Stromal cell of bone marrow (primary cell): ENCODE measurements at regions not wholly inside any gene's neighbourhood (a gene's known extent, or its start where the extent isn't known, plus 50 kb on each side); places are given as distances from the start of the nearest gene placed in this dataset.
"Not testable (repeated sequence)": the region's sequence is repeated elsewhere in the genome, so short reads cannot be mapped to it uniquely, and the experiment has no call there.

Experiments
- DNase-seq: peaks from one replicate; pipeline ENCODE4 v3.0.0-alpha.2; 2012; ENCODE audit warnings: low read depth

- no peak for DNase-seq
These were observed 716.4 kb downstream of the AMY1C start for GRCh38 chr1:104466068-104466467.

GRCh38 chr1:104467590-104467989 lies 717.9 kb downstream of the AMY1C start:
- DNase-seq: no peak

DNA sequence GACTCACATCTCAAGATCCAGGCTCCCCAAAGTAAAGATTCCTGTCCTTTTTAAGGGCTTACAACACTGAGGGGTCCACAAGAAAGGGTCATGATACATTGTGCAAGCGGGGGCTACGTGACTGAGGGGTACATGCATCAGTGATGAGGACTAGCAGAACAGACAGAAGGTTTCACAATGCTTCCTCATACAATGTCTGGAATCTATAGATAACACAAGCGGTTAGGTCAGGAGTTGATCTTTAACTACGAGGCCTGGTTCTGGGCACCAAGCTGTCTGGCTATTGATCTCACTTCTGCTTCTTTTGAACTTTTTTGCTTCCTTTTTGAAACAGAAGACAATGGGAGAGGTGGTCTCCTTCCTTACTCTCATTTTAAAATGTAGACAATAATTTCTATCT lies 718.6 kb downstream of the AMY1C start:
- DNase-seq: no peak

- DNase-seq: no peak
These were observed 726.4 kb downstream of the AMY1C start for GRCh38 chr1:104476126-104476525.

GRCh38 chr1:104488296-104489015 lies 738.8 kb downstream of the AMY1C start:
- DNase-seq: no peak

DNA sequence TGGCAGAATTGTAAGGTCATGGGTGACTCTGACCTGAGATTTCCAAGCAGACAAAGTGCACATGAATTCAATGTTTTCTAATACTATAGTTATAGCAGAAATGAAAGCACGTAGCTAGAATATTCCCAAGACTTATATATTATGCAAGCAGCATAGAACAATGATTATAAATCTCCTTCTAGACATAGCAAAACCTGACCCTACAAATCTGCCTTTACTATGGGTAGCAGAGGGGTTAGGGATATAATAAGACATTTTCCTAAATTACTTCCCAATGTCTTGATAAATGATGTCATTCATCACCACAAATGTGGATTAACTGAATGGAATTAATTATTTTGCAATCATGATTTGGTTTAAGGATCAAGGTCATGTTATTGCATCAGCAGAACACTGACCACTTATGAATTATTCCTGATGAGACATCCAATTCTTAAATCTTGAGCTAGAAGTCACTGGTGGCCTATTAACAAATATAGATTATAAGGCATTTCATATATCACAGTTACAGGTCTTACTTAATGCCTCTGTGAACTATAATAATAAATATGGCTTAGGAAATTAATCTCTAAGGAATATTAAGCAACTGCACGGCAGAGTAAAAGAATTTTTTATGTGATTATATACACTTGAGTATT lies 776.6 kb downstream of the AMY1C start:
- no peak for DNase-seq

- DNase-seq: no peak
These were observed 782.3 kb downstream of the AMY1C start for GRCh38 chr1:104531990-104532389.

- DNase-seq: no peak
These were observed 824.9 kb downstream of the AMY1C start for GRCh38 chr1:104574620-104575019.

DNA sequence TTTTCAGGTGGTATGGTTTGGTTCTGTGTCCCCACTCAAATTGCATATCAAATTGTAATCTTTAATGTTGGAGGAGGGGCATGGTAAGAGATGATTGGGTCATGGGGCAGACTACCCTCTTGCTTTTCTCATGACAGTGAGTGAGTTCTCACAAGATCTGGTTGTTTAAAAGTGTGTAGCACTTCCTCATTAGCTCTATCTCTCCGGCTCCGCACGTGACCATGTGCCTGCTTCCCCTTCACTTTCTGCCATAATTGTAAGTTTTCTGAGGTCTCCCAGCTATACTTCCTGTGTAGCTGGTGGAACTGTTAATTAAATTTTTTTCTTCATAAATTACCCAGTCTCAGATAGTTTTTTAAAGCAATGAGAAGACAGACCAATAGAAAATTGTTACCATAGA lies 843.2 kb downstream of the AMY1C start:
- no peak for DNase-seq

DNA sequence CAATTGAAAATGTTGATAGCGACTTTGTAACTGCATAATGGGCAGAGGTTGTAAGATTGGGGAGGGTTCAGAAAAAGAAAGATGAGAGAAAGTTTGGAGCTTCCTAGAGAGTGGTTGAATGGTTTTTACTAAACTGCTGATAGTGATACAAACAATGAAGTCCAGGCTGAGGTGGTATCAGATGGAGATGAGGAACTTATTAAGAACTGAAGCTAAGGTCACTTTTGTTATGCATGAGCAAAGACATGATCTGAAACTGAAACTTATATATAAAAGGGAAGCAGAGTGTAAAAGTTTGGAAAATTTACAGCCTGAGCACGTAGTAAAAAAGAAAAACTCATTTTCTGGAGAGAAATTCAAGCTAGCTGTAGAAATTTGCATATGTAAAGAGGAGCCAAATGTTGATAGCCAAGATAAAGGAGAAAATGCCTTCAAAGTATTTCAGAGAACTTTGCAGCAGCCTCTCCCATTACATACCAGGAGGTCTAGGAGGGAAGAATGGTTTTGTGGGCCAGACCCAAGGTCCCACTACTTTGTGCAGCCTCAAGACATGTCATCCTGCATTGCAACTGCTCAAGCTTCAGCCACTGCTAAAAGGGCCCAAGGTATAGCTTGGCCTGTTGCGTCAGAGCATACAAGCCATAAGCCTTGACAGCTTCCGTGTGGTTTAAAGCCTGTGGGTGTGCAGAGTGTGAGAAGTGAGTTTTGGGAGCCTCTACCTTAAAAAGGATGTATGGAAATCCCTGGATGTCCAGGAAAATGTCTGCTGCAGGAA lies 843.9 kb downstream of the AMY1C start:
- DNase-seq: no peak

DNA sequence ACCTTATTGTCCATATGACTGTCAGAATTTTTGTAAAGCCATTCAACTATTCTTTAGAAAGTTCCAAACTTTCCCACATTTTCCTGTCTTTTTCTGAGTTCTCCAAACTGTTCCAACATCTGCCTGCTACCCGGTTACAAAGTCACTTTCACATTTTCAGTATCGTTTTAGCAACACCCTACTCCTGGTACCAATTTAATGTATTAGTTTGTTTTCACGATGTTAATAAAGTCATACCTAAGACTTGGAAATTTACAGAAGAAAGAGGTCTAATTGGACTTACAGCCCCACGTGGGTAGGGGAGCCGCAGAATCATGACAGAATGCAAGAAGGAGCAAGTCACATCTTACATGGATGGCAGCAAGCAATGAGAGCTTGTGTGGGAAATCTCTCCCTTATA lies 867.8 kb downstream of the AMY1C start:
- no peak for DNase-seq

DNA sequence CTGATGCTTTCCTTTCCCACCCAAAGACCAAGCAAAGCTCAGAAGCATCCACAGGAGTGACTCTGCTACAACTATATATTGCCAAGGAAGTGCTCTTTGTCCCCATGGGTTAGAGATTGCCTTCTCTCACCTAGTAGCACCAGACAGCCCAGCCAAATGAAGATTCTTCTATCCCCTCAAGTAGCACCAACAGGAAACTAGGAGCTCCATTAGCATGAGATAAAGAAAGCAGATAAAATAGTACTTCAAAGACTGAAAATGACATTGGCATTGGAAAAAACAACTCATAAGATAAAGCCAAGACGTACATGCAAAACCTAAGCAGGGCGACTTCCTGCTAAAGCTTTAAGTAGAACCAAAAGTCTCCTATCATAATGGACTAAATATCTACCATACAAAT lies 871.5 kb downstream of the AMY1C start:
- no peak for DNase-seq

DNA sequence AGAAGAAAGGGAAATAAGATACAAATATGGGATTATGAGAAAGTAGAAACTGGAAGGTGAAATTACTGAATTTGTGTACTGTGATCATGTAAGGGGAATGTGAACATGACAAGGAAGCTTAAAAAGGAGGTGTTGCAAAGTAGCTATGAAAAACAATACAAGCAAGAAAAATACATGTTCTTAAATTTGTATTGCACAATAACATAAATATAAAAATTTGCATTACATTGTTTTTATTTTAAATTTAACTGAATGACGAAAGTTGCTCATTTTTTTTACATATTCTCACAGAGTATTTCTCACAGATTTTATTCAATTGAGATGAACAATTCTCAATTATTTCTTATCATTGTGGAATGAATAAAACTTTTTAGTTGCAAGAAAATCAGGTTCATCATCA lies 874.8 kb downstream of the AMY1C start:
- DNase-seq: no peak

- no peak for DNase-seq
These were observed 879.9 kb downstream of the AMY1C start for GRCh38 chr1:104629589-104629988.

GRCh38 chr1:104630567-104631149 lies 881.0 kb downstream of the AMY1C start:
- DNase-seq: no peak

- no peak for DNase-seq
These were observed 886.9 kb downstream of the AMY1C start for GRCh38 chr1:104636581-104636980.

DNA sequence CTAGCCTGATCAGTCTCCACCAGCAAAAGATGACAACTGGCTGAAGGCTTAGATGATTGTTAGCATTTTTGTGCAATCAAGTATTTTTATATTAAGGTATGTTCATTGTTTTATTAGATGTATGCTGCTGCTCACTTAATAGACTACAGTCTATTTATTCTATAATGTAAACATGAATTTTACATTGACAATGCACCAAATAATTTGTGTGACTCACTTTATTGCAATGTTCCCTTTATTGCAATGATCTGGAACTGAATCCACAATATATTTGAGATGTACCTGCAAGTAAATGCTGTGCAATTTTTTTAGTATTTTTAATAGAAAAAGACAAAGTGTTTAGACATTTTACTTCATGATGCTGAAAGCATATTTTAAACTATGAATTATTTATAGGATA lies 896.5 kb downstream of the AMY1C start:
- DNase-seq: no peak

DNA sequence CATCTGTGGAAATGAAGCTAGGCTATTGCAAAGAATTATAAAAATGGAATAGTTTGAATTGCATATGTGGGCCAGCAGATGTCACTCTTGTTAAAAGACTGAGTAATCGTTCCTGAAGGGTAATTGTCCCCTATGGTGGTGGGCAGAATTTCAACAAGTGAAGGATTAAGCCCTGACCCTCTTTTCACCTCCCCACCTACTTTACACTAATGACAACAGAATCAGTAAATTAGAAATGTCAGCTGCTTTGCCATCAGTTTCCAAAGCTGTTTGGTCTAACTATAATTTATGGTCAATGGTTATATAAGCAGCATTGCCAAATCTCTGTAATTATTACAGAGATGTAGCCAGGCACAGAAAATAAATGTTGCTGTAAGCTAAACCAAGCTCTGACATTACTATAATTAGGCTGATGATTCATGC lies 898.6 kb downstream of the AMY1C start:
- peak; percentile 0 for DNase-seq

DNA sequence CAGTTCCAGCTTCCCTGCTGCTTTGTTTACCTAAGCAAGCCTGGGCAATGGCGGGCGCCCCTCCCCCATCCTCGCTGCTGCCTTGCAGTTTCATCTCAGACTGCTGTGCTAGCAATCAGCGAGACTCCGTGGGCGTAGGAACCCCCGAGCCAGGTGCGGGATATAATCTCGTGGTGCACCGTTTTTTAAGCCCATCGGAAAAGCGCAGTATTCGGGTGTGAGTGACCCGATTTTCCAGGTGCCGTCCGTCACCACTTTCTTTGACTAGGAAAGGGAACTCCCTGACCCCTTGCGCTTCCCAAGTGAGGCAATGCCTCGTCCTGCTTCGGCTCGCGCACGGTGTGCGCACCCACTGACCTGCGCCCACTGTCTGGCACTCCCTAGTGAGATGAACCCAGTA lies 914.7 kb downstream of the AMY1C start:
- DNase-seq: not testable (repeated sequence)

DNA sequence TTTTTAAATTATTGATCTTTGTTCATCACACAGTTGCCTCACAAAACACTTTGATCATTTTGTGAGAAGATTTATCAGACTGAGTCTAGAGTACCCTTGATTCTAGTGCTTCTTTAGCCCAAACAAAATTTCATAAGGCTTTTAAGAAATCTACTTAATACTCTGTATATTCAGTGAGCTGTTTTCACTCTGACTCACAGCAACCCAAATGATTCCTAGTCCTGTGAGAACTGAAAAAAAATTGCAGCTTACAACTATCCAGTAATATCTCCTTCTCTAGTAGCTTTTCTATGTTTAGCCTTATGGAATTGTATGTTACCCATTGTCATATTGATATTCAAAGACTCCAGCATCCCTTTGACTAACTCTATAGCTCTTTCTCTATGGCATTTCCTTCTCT lies 915.6 kb downstream of the AMY1C start:
- DNase-seq: no peak

DNA sequence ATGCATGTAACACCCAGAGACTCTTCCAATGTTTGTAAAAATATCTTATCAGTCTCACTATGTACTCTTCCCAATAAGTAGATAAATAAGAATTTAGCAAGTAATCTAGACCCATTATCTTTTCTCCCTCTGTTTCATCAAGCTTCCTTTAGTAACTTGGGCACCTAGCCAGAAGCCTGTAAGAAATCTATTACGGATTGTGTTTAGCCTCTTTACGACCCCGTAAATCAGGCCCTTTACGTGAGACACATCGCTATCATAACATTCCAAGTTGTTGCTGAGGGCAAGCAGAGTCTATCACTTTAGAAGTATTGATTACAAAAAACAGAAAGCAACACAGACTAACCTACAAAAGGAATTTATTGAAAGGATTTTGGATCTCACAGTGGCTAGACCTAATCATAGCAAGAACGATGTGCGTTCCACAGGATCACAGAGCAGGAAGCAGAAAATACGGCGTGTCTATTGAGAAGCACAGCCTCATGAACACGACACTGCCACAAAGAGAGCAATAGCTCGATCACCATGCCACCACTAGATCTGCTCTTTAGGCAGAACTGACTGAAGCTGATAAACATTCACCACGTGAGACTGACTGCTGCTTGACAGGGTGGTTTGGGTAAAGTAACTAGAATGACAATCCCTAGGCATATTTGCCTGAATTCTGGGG lies 922.1 kb downstream of the AMY1C start:
- no peak for DNase-seq

- DNase-seq: no peak
These were observed 949.7 kb downstream of the AMY1C start for GRCh38 chr1:104699433-104699832.
